Activated CD8-positive, alpha-beta memory T cell treated with anti-CD3 and anti-CD28 coated beads, Interleukin-2, amount 10 ng/mL, durations not matched to agents 7 days and 5 days (primary cell): ENCODE measurements at regions not wholly inside any gene's neighbourhood (a gene's known extent, or its start where the extent isn't known, plus 50 kb on each side); places are given as distances from the start of the nearest gene placed in this dataset.
"Not testable (repeated sequence)": the region's sequence is repeated elsewhere in the genome, so short reads cannot be mapped to it uniquely, and the experiment has no call there.

Experiments
- ATAC-seq: fragments of 150-1000 bp; cut with Tn5 transposase; one replicate; pipeline ENCODE4 v1.10.0; 2021; ENCODE audit warnings: moderate library complexity
- CTCF ChIA-PET: fragments of 350-600 bp; sonication (Branson Sonifier 250); formaldehyde crosslinking; loops from one replicate; lab custom pipeline; 2021; ENCODE audit warnings: antibody characterized with exemption; lab: Charles Lee
- DNase-seq: peaks from one replicate; pipeline ENCODE4 v3.0.0-alpha.2; 2020
- H3K27ac Mint-ChIP-seq: one replicate; pipeline ENCODE4 v1.8.0; 2021; ENCODE audit warnings: mild to moderate bottlenecking, mixed read lengths
- H3K27me3 Mint-ChIP-seq: one replicate; pipeline ENCODE4 v1.8.0; 2021; ENCODE audit warnings: mixed read lengths
- H3K36me3 Mint-ChIP-seq: one replicate; pipeline ENCODE4 v1.8.0; 2021; ENCODE audit warnings: mild to moderate bottlenecking, mixed read lengths
- H3K4me1 Mint-ChIP-seq: one replicate; pipeline ENCODE4 v1.8.0; 2021; ENCODE audit warnings: mixed read lengths
- H3K4me3 Mint-ChIP-seq: one replicate; pipeline ENCODE4 v1.8.0; 2021; ENCODE audit warnings: mild to moderate bottlenecking, moderate library complexity, mixed read lengths
- H3K9me3 Mint-ChIP-seq: one replicate; pipeline ENCODE4 v1.8.0; 2022; ENCODE audit warnings: low read depth, mixed read lengths

DNA sequence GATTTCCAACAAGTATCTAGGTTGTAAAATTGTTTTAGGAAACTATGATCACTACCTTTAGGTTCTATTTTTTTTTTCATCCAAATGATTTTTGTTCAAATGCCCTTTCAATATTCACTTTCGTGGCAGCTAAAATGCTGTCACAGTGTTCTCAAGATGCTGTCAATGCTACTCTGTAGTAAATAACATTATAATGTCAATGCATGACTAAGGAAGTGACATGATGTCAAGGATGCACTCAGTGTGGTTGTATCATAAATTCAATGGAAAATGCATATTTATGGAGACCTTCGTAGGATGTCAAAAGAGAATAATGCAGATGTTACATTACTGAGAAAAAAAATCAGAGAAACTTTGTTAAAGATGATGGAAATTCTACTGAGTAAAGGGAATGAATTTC, 673.8 kb downstream of the ANKRD7 start:
- H3K4me1 Mint-ChIP-seq, result no peaks in the 10 kb centered on the region
- peaks cover 2% of the 10 kb centered on the region for H3K9me3 Mint-ChIP-seq
- no peaks in the 10 kb centered on the region for H3K27me3 Mint-ChIP-seq
- no peaks in the 10 kb centered on the region for H3K36me3 Mint-ChIP-seq
- ATAC-seq, result no peak
- CTCF ChIA-PET, result no interaction called here
- no peak overlapping the region for H3K4me3 Mint-ChIP-seq
- no peak for DNase-seq
- H3K27ac Mint-ChIP-seq, result no peak overlapping the region

DNA sequence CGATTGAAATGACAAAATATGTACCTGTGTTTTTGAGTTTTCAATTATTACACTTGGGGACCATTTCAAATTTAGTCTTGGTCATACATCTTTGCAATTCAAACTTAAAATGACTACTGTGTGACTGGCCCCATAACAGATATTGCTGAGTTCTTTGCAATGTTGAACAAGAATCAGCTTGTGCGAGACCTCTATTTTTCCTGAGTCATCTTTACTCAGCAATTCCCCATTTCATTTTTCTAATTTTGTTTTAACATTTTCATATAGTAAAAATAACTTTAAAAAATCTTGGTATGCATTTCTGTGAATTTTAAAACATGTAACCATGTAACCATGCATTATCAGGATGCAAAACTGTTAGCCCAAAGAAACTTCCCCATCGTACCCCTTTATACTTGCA, 678.1 kb downstream of the ANKRD7 start:
- Mint-ChIP-seq H3K9me3 (peaks cover 2% of the 10 kb centered on the region), H3K4me1 (no peaks in the 10 kb centered on the region), H3K4me3 (no peak overlapping the region), H3K27ac (no peak overlapping the region), H3K27me3 (no peaks in the 10 kb centered on the region), H3K36me3 (no peaks in the 10 kb centered on the region)
- ATAC-seq (no peak), DNase-seq (no peak)
- CTCF ChIA-PET, result no interaction called here

DNA sequence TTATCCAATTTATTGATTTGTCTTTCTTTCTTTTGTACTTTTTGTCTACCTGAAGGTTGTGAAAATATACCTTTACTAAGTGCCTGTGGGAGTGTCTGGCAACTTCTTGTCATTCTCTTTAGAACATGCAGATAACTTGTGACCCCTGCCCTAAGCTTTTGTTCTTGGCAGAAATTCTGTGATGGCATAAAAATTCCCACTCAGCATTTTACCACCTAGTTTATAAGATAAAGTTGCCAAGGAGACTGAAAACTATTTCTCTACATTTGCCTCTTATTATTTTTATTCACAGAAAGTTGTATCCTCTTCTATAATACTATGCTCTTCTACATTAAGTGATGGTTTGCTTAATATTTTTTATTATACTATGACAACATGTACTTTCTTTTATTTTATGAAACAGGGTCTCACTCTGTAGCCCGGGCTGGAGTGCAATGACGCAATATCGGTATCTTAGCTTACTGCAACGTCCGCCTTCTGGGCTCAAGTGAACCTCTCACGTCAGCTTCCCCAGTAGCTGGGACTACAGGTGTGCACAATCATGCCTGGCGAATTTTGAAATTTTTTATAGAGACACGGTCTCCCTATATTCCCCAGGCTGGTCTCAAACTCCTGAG, 683.5 kb downstream of the ANKRD7 start:
- Mint-ChIP-seq H3K4me3 (no peak overlapping the region), H3K36me3 (no peaks in the 10 kb centered on the region), H3K27me3 (no peaks in the 10 kb centered on the region), H3K4me1 (no peaks in the 10 kb centered on the region), H3K9me3 (peaks cover 2% of the 10 kb centered on the region), H3K27ac (no peak overlapping the region)
- DNase-seq (no peak), ATAC-seq (no peak)
- CTCF ChIA-PET, result no interaction called here

DNA sequence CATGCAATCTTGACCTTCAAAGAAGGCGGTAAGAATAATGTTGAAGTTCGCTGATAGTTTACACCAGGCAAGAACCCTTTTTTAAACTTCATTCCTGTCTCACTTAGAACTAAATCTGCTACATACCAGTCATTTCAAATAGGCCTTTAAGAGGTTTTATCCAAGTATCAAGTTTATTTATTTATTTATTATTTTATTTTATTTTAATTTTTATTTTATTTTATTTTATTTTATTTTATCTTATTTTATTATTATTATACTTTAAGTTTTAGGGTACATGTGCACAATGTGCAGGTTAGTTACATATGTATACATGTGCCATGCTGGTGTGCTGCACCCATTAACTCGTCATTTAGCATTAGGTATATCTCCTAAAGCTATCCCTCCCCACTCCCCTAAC, 691.6 kb downstream of the ANKRD7 start:
- CTCF ChIA-PET, H3K9me3 Mint-ChIP-seq, H3K4me1 Mint-ChIP-seq, ATAC-seq, H3K27ac Mint-ChIP-seq, H3K27me3 Mint-ChIP-seq, DNase-seq, H3K36me3 Mint-ChIP-seq, H3K4me3 Mint-ChIP-seq: not testable (repeated sequence)

DNA sequence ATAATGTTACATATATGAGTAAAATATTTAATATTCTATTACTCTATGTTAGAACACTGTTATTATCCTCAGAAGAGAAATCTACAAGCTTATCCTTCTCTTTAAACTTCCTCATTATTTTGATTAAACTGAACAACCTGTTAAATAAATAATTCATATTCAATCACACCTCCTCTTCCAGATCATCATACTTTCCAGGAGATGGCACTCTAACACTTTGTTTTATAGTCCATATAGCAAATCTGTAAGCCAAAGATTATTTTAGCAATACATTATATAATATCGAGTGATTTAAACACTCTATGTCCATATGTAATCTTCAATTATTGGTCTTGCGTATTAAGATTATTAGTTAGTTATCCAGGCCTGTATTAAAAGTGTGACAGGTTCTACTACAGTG, 694.1 kb downstream of the ANKRD7 start:
- CTCF ChIA-PET, result no interaction called here
- H3K36me3 Mint-ChIP-seq, result no peaks in the 10 kb centered on the region
- H3K9me3 Mint-ChIP-seq, result peaks cover 3% of the 10 kb centered on the region
- H3K4me1 Mint-ChIP-seq, result no peaks in the 10 kb centered on the region
- no peaks in the 10 kb centered on the region for H3K27me3 Mint-ChIP-seq
- no peak overlapping the region for H3K27ac Mint-ChIP-seq
- H3K4me3 Mint-ChIP-seq, result no peak overlapping the region
- ATAC-seq (no peak), DNase-seq (no peak)

DNA sequence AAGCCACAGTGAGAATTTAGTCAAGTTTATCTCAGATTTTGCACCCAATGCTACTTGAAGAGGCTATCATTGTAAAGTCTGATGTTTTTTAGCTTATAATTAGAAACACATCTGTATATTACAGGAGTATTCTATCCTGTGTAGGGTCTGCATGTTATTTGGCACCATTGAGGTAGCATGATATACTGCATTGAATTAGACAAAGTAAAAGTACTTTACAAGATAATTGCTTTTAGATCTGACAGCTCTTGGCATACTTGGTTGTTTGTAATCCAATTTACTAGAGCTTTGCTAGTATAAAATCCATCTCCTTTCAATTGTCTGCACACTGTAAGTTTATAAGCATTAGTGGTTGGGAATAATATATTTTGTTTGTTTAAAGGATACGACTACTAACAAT, 714.3 kb downstream of the ANKRD7 start:
- no peak for ATAC-seq
- H3K27me3 Mint-ChIP-seq, result no peaks in the 10 kb centered on the region
- CTCF ChIA-PET, result no interaction called here
- H3K4me1 Mint-ChIP-seq, result no peaks in the 10 kb centered on the region
- no peaks in the 10 kb centered on the region for H3K9me3 Mint-ChIP-seq
- H3K4me3 Mint-ChIP-seq, result no peak overlapping the region
- no peaks in the 10 kb centered on the region for H3K36me3 Mint-ChIP-seq
- no peak for DNase-seq
- H3K27ac Mint-ChIP-seq, result no peak overlapping the region

DNA sequence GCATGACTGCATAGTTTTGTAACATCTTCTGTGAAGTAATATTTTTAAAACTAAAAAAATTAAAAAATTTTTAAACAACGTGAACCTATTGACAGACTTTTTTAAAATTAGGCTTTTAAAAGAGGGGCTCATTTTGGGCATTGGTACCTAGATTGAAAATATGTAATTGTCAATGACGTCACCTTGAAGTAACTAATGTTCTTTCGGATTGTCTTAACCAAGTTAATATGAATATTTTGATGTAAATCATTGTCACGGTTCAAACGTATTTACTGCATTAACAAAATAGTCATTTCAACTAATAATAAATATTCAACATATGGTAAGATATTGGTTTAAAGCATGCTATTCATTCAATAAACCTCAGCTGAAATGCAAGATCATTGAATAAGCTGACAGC, 719.8 kb downstream of the ANKRD7 start:
- H3K27ac Mint-ChIP-seq, result no peak overlapping the region
- H3K9me3 Mint-ChIP-seq, result peaks cover 3% of the 10 kb centered on the region
- no peaks in the 10 kb centered on the region for H3K27me3 Mint-ChIP-seq
- ATAC-seq (no peak), DNase-seq (no peak)
- no peaks in the 10 kb centered on the region for H3K36me3 Mint-ChIP-seq
- CTCF ChIA-PET, result no interaction called here
- H3K4me3 Mint-ChIP-seq, result no peak overlapping the region
- H3K4me1 Mint-ChIP-seq, result no peaks in the 10 kb centered on the region

DNA sequence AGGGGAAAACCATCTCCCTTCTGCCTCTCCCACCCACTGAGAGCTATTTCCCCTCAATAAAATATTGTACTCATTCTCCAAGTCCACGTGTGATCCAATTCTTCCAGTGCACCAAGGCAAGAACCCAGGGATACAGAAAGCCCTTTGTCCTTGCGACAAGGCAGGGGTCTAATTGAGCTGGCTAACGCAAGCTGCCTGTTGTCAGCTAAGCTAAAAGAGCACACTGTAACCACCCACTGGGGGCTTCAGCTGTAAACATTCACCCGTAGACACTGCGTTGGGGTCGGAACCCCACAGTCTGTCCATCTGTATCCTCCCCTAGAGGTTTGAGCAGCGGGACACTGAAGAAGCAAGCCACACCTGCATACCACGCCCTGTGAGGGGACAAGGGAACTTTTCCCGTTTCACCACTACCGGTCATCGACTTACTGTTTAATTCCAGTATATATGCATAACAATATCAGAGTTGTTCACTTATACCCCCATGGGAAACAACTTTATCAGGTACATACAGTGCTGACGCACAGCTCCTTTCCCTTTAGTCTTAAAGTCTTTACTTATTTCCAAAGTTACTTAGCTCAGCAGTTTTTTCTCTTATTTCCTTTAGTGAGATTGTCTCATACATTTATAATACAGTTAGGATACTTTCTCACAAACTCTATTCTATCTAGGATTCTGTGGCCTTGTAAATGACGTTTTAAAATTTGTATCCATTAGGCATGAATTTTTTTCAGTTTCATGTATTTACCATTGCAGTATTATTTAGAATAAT, 721.6 kb downstream of the ANKRD7 start:
- peaks cover 5% of the 10 kb centered on the region for H3K9me3 Mint-ChIP-seq
- H3K27me3 Mint-ChIP-seq, result no peaks in the 10 kb centered on the region
- ATAC-seq, result no peak
- CTCF ChIA-PET, result no interaction called here
- H3K4me3 Mint-ChIP-seq, result no peak overlapping the region
- no peaks in the 10 kb centered on the region for H3K4me1 Mint-ChIP-seq
- no peak overlapping the region for H3K27ac Mint-ChIP-seq
- H3K36me3 Mint-ChIP-seq, result no peaks in the 10 kb centered on the region
- DNase-seq, result no peak

DNA sequence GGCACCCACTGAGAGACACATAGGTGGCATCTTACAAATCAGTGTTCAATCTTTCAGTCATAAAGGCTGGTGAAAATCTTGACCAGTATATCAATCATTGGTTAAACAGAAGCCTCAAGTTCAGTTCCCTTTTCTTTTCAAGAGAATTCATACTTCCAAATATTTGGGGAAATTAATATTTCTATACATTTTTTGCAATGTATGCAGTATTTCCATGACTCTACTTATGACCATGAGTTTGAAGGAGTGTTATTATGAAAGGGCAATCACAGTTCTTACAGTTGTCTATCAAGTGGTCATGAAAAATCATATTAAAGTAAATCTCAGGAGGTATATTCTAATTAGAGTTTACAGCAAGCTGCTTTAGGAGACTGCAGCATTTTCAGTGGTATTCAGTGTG, 724.0 kb downstream of the ANKRD7 start:
- Mint-ChIP-seq H3K4me1 (no peaks in the 10 kb centered on the region), H3K4me3 (no peak overlapping the region)
- CTCF ChIA-PET, result no interaction called here

DNA sequence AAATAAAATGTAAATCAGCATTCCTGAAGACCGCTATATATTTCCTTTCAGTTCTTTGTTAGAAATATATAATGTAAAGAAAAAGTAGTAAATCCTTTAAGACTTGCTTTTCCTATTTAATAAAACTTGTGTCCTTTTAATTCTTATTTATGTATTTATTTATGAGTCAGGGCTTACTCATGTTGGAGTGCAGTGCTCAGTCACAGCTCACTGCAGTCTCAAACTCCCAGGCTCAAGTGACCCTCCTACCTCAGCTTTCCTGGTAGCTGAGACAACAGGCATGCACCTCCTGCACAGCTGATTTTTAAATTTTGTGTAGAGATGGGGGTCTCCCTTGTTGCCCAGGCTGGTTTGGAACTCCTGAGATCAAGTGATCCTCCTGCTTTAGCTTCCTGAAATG, 724.5 kb downstream of the ANKRD7 start:
- Mint-ChIP-seq H3K27me3 (no peaks in the 10 kb centered on the region), H3K36me3 (no peaks in the 10 kb centered on the region), H3K4me3 (no peak overlapping the region), H3K4me1 (no peaks in the 10 kb centered on the region), H3K9me3 (peaks cover 8% of the 10 kb centered on the region), H3K27ac (no peak overlapping the region)
- CTCF ChIA-PET, result no interaction called here
- DNase-seq (no peak), ATAC-seq (no peak)

More for the DNA sequence above, 724.0 kb downstream of the ANKRD7 start:
- Mint-ChIP-seq H3K36me3 (no peaks in the 10 kb centered on the region), H3K27ac (no peak overlapping the region), H3K27me3 (no peaks in the 10 kb centered on the region), H3K9me3 (peaks cover 8% of the 10 kb centered on the region)
- ATAC-seq (no peak), DNase-seq (no peak)

DNA sequence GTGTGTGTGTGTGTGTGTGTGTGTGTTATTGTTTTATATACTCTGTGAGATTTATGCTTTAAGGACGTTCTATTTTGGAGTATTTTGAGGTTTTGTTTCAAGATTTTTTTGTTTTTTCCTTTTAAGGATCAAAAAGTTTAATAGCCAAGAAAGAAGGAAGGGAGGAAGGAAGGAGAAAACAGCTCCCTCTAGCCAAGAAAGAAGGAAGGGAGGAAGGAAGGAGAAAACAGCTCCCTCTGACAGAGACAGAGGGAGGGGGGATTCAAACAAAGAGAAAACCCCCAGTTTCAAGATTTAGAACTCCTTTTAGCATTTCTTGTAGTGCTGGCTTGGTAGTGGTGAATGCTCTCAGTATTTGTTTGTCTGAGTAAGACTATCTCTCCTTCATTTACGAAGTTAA, 731.8 kb downstream of the ANKRD7 start:
- H3K36me3 Mint-ChIP-seq, DNase-seq, H3K4me3 Mint-ChIP-seq, H3K27ac Mint-ChIP-seq, H3K27me3 Mint-ChIP-seq, H3K9me3 Mint-ChIP-seq, ATAC-seq, CTCF ChIA-PET, H3K4me1 Mint-ChIP-seq: not testable (repeated sequence)

DNA sequence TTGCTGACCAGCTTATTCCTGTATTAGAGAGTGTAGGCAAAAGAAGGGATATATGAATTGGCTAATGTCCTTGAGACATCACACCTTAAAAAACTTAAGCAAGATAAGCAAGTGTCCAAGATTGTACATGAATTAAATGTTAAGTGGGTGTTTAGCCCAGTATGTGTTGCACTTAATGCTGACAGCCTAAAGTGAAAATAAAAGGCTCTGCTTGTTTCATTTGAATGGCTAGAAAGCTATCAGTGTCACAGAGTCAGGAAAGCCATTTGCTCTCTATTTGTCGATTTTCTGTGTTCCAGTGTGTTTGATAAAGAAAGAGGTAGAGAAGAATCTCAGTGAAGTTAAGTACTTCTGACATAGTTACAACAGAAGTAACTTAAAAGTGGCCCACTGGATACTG, 744.9 kb downstream of the ANKRD7 start:
- no peaks in the 10 kb centered on the region for H3K27me3 Mint-ChIP-seq
- no peak overlapping the region for H3K27ac Mint-ChIP-seq
- H3K4me3 Mint-ChIP-seq, result no peak overlapping the region
- H3K36me3 Mint-ChIP-seq, result no peaks in the 10 kb centered on the region
- DNase-seq (no peak), ATAC-seq (no peak)
- H3K9me3 Mint-ChIP-seq, result peaks cover 5% of the 10 kb centered on the region
- no peaks in the 10 kb centered on the region for H3K4me1 Mint-ChIP-seq
- CTCF ChIA-PET, result no interaction called here

DNA sequence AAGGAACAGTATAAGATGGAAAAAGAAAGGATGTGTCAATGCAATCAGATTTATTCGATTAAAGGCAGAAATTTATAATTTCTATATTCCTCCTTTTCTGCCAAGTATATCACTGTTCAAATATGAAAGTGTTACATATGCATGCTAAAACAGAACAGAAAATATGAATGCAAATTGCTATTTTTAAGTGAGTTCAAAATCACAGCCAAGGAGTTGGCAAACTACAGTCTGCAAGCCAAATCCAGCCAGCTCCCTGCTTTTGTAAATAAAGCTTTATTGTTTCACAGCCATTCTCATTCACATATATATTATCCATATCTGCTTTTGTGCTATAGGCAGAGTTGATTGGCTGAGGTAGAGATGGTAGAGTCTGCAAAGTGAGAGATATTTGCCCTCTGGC, 747.2 kb downstream of the ANKRD7 start:
- Mint-ChIP-seq H3K9me3 (peaks cover 5% of the 10 kb centered on the region), H3K4me1 (no peaks in the 10 kb centered on the region), H3K27ac (no peak overlapping the region), H3K27me3 (no peaks in the 10 kb centered on the region), H3K4me3 (no peak overlapping the region), H3K36me3 (no peaks in the 10 kb centered on the region)
- CTCF ChIA-PET, result no interaction called here
- ATAC-seq (no peak), DNase-seq (no peak)

DNA sequence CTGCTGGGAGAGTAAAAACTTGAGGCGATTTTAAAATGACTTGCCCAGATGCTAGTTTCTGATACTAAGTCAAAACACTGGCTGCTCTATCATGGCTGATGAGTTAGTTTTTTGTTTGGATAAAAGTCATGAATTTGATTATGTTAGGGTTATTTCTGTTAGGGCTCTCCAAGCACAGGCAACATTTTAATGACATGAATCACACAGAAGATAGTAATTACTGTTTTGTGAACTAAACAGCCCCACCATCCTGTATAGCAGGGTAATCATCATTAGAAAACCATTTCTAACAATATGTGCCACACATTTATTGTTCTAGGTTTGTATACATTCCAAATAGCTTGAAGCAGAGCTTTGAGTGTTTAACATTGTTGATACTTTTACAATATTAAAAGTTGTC, 750.3 kb downstream of the ANKRD7 start:
- H3K36me3 Mint-ChIP-seq, result no peaks in the 10 kb centered on the region
- H3K4me3 Mint-ChIP-seq, result no peak overlapping the region
- DNase-seq, result no peak
- peaks cover 5% of the 10 kb centered on the region for H3K9me3 Mint-ChIP-seq
- H3K27me3 Mint-ChIP-seq, result no peaks in the 10 kb centered on the region
- H3K4me1 Mint-ChIP-seq, result no peaks in the 10 kb centered on the region
- H3K27ac Mint-ChIP-seq, result no peak overlapping the region
- ATAC-seq, result no peak
- CTCF ChIA-PET, result no interaction called here
